ENCODE measurements at regions not wholly inside any gene's neighbourhood (a gene's known extent, or its start where the extent isn't known, plus 50 kb on each side); places are given as distances from the start of the nearest gene placed in this dataset.

- DNase-seq, result no peak
These were observed 1442.7 kb downstream of the TBC1D22A start for GRCh38 chr22:48205161-48205560.

GRCh38 chr22:48204296-48204695 lies 1441.8 kb downstream of the TBC1D22A start:
- DNase-seq, result no peak

GRCh38 chr22:48199667-48200066 lies 1437.2 kb downstream of the TBC1D22A start:
- DNase-seq, result no peak

DNA sequence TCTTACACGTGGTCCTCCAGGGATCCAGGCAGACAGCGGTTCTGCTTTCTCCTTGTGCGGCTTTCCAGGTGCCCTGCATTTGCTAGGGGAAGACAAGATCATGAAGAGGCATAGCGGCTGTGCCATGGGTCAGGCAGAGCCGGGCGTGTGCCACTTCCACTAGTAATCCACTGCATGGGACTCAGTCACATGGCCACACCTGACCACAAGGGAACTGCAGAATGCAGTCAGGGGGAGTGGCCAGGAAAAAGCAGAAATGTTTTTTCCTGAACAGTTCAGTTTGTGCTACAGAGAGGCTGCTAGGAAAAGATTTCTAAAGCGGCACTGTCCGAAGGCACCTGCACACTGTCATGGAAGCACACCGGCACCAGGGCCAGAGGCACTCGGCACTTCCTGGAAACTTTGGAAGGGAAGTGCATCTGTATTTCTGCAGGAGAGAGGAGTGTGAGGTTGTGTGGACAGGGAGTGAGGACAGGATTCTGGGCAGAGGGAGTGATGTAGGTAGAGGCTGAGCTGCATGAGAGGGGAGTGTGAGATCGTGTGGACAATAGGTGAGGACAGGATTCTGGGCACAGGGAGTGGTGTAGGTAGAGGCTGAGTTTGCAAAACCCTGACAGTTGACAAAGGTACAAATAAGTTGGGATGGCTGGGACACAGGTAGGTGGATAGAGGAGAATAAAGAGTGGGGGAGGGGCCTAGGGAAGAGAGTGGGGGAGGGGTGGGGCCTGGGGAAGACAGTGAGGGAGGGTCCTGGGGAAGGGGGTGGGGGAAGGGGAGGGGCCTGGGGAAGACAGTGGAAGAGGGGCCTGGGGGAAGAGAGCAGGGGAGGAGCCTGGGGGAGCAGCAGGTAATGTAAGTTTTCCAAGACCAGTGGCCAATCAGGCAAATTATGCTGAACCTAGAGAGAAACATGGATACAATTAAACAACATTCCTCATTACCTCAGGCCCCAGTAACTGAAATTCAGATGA lies 1436.3 kb downstream of the TBC1D22A start:
- DNase-seq, result no peak

- no peak for DNase-seq
These were observed 1434.8 kb downstream of the TBC1D22A start for GRCh38 chr22:48197189-48197690.

GRCh38 chr22:48192920-48193319 lies 1430.5 kb downstream of the TBC1D22A start:
- DNase-seq, result no peak

- DNase-seq, result no peak
These were observed 1429.6 kb downstream of the TBC1D22A start for GRCh38 chr22:48192071-48192470.

DNA sequence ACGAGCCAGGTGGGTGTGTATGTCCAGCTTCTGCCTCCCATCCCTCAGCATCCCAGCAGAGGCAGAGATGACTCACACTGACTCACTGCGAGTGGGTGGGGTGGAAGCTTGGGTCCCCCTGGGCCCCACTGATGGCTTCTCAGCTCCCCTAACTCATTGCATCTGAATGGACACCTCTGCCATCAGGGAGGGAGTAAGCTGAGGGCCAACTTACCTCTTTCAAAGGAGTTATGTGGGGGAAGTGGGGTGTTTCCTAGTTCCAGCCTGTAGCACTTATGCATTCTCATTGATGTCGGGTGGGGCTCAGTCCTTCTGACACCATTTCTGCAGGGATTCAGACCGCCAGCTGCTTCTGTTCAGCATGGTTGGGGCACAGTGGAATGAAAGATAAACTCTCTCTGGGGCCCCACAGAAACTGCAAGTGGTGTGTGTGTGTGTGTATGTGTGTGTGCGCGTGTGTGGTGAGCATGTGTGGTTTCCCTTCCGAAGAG lies 1425.8 kb downstream of the TBC1D22A start:
- no peak for DNase-seq

DNA sequence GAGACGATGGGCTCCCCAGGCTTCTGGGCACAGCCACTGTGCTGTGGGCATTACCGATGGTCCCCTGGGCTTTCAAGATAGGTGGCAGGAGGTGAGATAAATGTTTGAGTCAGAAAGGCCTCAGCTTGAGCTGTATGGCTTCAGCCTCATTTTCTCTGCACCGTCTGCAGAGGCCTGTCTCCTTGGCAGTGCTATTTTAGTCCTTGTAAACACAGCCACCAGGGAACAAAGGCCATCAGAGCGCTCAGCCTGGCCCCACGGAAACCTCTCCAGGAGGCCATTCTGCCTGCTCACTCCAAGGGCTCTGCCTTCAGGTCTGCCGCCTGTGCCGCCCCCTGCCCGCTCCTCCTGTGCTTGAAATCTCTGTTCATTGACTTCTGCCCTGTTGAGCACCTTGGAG lies 1424.9 kb downstream of the TBC1D22A start:
- DNase-seq, result no peak

DNA sequence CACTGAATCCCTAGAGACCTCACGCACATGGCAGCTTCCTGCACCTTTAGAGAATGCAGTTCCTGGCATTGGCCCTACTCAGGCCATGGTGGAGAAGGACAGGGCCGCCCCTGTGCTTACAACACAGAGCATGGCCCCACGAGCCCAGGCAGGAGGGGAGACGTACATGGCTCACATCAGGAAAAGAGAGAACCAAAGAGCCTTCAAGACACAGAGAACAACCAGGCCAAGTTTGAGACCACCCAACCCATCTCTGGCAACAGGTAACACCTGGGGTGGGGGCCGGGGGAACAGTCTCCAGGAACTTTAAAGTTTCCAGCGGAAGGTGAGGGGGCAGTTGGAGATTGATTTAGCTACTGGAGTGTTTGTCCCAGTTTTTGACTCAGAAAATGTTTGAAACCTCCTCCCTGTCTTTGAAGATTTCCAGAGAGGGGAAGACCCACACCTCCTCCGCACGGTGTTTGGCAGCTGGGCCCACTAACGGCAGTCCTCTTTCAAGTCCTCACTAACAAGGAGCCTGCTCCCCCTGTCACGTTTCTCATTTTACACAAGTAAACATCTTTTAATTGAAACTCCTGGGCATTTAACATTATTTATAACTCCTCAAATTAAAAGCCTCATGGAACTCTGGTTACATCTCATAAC lies 1423.8 kb downstream of the TBC1D22A start:
- DNase-seq, result no peak

GRCh38 chr22:48185071-48186055 lies 1422.9 kb downstream of the TBC1D22A start:
- no peak for DNase-seq

GRCh38 chr22:48182846-48183805 lies 1420.7 kb downstream of the TBC1D22A start:
- no peak for DNase-seq

- DNase-seq, result no peak
These were observed 1419.6 kb downstream of the TBC1D22A start for GRCh38 chr22:48182031-48182430.

DNA sequence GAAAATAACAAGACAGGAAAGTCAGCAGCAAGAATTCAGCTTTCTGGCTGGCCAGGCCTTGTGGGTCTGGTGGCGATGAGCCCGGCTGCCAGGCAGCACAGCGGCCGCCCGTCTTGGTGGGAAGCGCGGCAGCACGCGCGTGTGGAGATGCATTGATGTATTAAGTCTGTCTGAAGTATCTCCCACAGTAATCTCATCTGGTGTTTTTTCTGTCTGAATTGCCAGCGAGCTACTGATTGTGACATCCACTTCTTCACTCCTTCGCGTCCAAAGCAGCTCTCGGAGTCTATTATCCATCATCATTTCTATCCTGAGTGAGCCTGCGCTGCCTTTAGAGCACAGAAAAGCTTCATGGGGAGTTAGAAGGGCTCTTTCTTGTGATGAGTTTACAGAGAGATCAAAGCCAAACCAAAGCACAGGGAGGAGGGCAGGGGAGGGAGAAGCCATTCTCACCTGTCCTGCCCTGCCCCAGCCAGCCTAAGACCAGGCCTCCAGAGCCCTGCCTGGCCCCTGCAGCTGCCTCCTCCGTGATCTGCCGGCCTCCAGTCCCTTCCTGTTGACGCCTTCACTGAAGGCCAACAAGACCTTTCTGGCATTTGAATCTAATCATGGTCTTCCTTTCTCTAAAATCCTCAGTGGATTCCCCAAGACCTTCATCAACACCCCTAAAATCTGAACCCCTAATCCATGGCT lies 1419.0 kb downstream of the TBC1D22A start:
- no peak for DNase-seq

DNA sequence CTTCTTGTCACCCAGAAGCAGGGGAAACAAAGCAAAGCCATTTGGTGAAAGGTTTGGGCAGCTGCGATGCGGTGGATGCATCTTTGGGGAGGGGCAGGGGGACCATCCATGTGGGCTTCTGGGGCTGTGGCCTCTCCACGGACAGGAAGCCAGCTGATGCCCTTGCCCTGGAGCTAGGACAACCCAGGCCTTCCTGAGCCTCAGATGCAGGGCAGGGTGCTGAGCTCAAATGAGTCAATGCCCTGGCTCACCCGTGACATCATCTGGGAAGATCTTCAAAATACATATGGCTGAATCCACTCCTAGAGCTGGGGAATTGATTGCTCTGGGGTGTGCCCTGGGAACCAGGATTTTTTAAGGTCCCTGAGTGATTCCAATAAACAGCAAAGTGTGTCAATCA lies 1418.2 kb downstream of the TBC1D22A start:
- DNase-seq, result no peak

GRCh38 chr22:48179571-48180546 lies 1417.4 kb downstream of the TBC1D22A start:
- no peak for DNase-seq

DNA sequence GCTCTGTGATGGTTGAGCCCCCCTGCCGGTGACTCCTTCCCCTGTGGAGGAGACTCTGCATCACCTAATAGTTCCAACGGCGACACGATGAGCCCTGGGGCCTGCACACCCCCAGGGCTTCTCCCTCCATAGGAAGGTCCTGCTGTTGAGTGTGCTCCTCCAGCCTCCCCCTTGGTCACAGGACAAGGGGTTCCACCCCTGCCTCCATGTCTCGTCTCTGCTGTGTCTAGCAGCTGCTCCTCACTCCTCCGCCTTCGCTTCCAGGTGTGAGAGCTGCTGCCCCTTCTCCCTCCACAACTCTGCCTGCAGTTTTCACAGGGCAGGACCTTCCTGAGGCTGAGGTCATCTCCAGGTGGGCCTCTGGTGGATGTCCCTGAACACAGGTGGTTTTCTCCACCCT lies 1416.1 kb downstream of the TBC1D22A start:
- no peak for DNase-seq

DNA sequence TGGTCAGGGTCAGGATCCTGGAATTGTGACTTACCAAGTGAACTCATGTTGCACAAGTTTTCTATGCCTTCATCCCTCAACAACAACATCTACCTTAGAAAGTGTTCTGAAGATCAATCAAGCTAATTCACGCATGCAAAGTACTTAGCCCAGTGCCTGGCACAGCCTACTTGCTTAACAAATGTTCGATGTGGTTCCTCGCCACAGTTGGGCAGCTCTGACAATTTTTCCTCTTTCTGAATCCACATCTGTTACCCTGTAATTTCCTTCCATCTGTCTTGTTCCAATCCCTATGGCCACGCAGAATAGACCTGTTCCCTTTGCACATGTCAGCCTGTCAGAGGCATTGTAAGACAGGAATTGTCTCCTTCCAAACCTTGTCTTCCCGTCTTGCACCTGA lies 1415.2 kb downstream of the TBC1D22A start:
- DNase-seq, result no peak

DNA sequence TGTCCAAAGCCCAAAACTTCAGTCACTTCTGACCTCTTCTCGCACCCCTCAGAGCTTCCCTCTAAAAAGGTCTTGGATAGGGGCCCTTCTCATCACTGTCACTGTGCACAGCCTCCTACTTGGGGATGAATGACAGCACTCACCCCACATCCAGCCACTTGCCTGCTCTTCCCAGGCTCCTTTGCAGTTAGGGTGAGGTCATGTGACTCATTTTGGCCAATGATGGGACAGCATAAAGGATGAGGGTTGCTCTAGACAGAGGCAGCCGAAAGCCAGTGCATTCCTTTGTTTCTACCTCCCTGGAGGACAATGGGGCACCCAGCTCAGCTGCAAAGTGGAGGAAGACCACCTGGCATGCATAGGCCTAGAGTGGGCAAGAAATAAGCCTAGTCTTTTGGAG lies 1413.3 kb downstream of the TBC1D22A start:
- no peak for DNase-seq

Measured in bone marrow (tissue), 2 donors.